Neuronal stem cell (in vitro differentiated cells): ENCODE measurements at regions not wholly inside any gene's neighbourhood (a gene's known extent, or its start where the extent isn't known, plus 50 kb on each side); places are given as distances from the start of the nearest gene placed in this dataset.

ENCODE experiments used
- DNase-seq: peaks from one replicate; pipeline ENCODE4 v3.0.0-alpha.2; 2013; ENCODE audit warnings: low spot score
- H2AFZ ChIP-seq: one replicate; pipeline ENCODE4 v1.6.1; 2013; ENCODE audit warnings: mild to moderate bottlenecking, low read length, inconsistent platforms
- H2AK5ac ChIP-seq: 2 replicates; pipeline ENCODE4 v1.6.1; 2013; ENCODE audit warnings: low read depth, mild to moderate bottlenecking, inconsistent platforms, low read length, moderate library complexity, mixed read lengths
- H2BK120ac ChIP-seq: 2 replicates; pipeline ENCODE4 v1.6.1; 2013; ENCODE audit warnings: low read depth, mild to moderate bottlenecking, inconsistent platforms, low read length, moderate library complexity, mixed read lengths
- H2BK12ac ChIP-seq: one replicate; pipeline ENCODE4 v1.6.1; 2013; ENCODE audit warnings: low read length, inconsistent platforms
- H2BK15ac ChIP-seq: 2 replicates; pipeline ENCODE4 v1.6.1; 2013; ENCODE audit warnings: mild to moderate bottlenecking, low read length, inconsistent platforms, mixed read lengths
- H2BK5ac ChIP-seq: one replicate; pipeline ENCODE4 v1.6.1; 2013; ENCODE audit warnings: inconsistent platforms, mild to moderate bottlenecking, low read length, moderate library complexity
- H3K14ac ChIP-seq: one replicate; pipeline ENCODE4 v1.6.1; 2013; ENCODE audit warnings: low read length, inconsistent platforms
- H3K18ac ChIP-seq: 2 replicates; pipeline ENCODE4 v1.6.1; 2013; ENCODE audit warnings: low read length, inconsistent platforms
- H3K23ac ChIP-seq: 2 replicates; pipeline ENCODE4 v1.6.1; 2013; ENCODE audit warnings: low read depth, mild to moderate bottlenecking, mixed read lengths, low read length, inconsistent platforms; ENCODE audit not compliant: poor library complexity
- H3K27ac ChIP-seq: replicated peaks from 3 replicates; pipeline ENCODE4 v1.5.1; 2013; ENCODE audit warnings: low read length, inconsistent platforms
- H3K27me3 ChIP-seq, 3 experiments: 2 replicates each; pipeline ENCODE4 v1.6.1; 2013; ENCODE audit warnings: low read length in 3 of 3, mild to moderate bottlenecking in 2 of 3, inconsistent platforms in 1 of 3, low read depth in 1 of 3, mixed read lengths in 1 of 3, moderate library complexity in 1 of 3; ENCODE audit not compliant: control insufficient read depth in 3 of 3, insufficient read depth in 3 of 3
- H3K36me3 ChIP-seq, 2 donors: replicated peaks in 1 of 2; 2 replicates each; pipeline ENCODE4 v1.6.1; 2013; ENCODE audit warnings: low read length in 2 of 2; ENCODE audit not compliant: control insufficient read depth in 2 of 2, insufficient read depth in 2 of 2
- H3K4ac ChIP-seq: 2 replicates; pipeline ENCODE4 v1.6.1; 2013; ENCODE audit warnings: inconsistent platforms, mild to moderate bottlenecking, low read length, moderate library complexity
- H3K4me1 ChIP-seq, 2 donors: 1 replicate in 1 of 2; 2 replicates in 1 of 2; pipeline ENCODE4 v1.6.1; 2013; ENCODE audit warnings: low read length in 2 of 2, low read depth in 1 of 2; ENCODE audit not compliant: control insufficient read depth in 2 of 2, insufficient read depth in 1 of 2
- H3K4me2 ChIP-seq: one replicate; pipeline ENCODE4 v1.6.1; 2013; ENCODE audit warnings: mild to moderate bottlenecking, low read length, inconsistent platforms; ENCODE audit not compliant: insufficient read depth, poor library complexity, severe bottlenecking
- H3K4me3 ChIP-seq, 2 donors: 2 replicates each; pipeline ENCODE4 v1.5.1; 2013; ENCODE audit warnings: low read length in 2 of 2, mild to moderate bottlenecking in 2 of 2, inconsistent platforms in 1 of 2, moderate library complexity in 1 of 2
- H3K79me1 ChIP-seq: one replicate; pipeline ENCODE4 v1.6.1; 2013; ENCODE audit warnings: low read depth, mild to moderate bottlenecking, inconsistent platforms, low read length, moderate library complexity
- H3K9ac ChIP-seq: one replicate; pipeline ENCODE4 v1.6.1; 2013; ENCODE audit warnings: mild to moderate bottlenecking, low read depth, low read length, inconsistent platforms; ENCODE audit not compliant: poor library complexity
- H3K9me3 ChIP-seq, 2 donors: replicated peaks in 1 of 2; 2 replicates each; pipeline versions ENCODE3 to v1.6.1; 2013; ENCODE audit warnings: low read length in 2 of 2, mild to moderate bottlenecking in 2 of 2, inconsistent platforms in 1 of 2, low read depth in 1 of 2, mixed read lengths in 1 of 2, moderate library complexity in 1 of 2; ENCODE audit not compliant: control insufficient read depth in 2 of 2, insufficient read depth in 1 of 2
- H4K8ac ChIP-seq: one replicate; pipeline ENCODE4 v1.6.1; 2013; ENCODE audit warnings: low read depth, mild to moderate bottlenecking, inconsistent platforms, low read length, moderate library complexity
- H4K91ac ChIP-seq: one replicate; pipeline ENCODE4 v1.6.1; 2013; ENCODE audit warnings: low read length, low read depth, mild to moderate bottlenecking, inconsistent platforms; ENCODE audit not compliant: poor library complexity
- WGBS, 2 donors: extraction: QIAGEN DNeasy Blood & Tissue Kit; methylation state at CpG; one replicate each; pipeline ENCODE4 v1.1.7; 2013; ENCODE audit warnings: missing lambda C conversion rate in 2 of 2, mixed read lengths in 1 of 2; ENCODE audit not compliant: insufficient read length in 2 of 2, insufficient replicate concordance in 1 of 2; ENCODE audit errors: extremely low coverage in 2 of 2; 5-methylcytosine and 5-hydroxymethylcytosine counted together

GRCh38 chrY:19577250-19577649 is 167.3 kb downstream of the KDM5D start:
- Histone ChIP-seq H4K8ac (no peak overlapping the region), H2BK5ac (no peak overlapping the region), H2AFZ (no peak overlapping the region), H3K9ac (no peak overlapping the region), H3K4ac (no peak overlapping the region), H3K27me3 (no peaks in the 10 kb centered on the region), H2BK15ac (no peak overlapping the region), H3K14ac (no peak overlapping the region), H3K23ac (no peak overlapping the region), H3K4me2 (no peak overlapping the region), H2BK12ac (no peak overlapping the region), H4K91ac (no peak overlapping the region), H3K36me3 (no peaks in the 10 kb centered on the region), H3K4me3 (no peak overlapping the region), H3K4me1 (peaks cover 0 to 2% of the 10 kb centered on the region in 2 donors), H2AK5ac (no peak overlapping the region), H3K79me1 (no peaks in the 10 kb centered on the region), H3K27ac (no peak overlapping the region), H3K9me3 (no peaks in the 10 kb centered on the region), H2BK120ac (no peak overlapping the region), H3K18ac (no peak overlapping the region)
- WGBS, 2 donors: no CpG with 5 or more reads among the region's 6 CpGs
- no peak for DNase-seq

- H3K4me2 ChIP-seq: no peak overlapping the region
- H3K9me3 ChIP-seq: no peaks in the 10 kb centered on the region
- H3K27me3 ChIP-seq: no peaks in the 10 kb centered on the region
- H3K27ac ChIP-seq: no peak overlapping the region
- H2BK12ac ChIP-seq: no peak overlapping the region
- H4K91ac ChIP-seq: no peak overlapping the region
- H2BK5ac ChIP-seq: no peak overlapping the region
- no peak overlapping the region for H3K4ac ChIP-seq
- no peak overlapping the region for H4K8ac ChIP-seq
- no peak overlapping the region for H2BK15ac ChIP-seq
- H3K79me1 ChIP-seq: no peaks in the 10 kb centered on the region
- H3K4me3 ChIP-seq: no peak overlapping the region
- no peak overlapping the region for H2BK120ac ChIP-seq
- H3K9ac ChIP-seq: no peak overlapping the region
- H2AK5ac ChIP-seq: no peak overlapping the region
- no peaks in the 10 kb centered on the region for H3K36me3 ChIP-seq
- no peak overlapping the region for H3K23ac ChIP-seq
- no peak overlapping the region for H3K18ac ChIP-seq
- DNase-seq: no peak
- no peak overlapping the region for H2AFZ ChIP-seq
- H3K4me1 ChIP-seq: peaks cover 0 to 2% of the 10 kb centered on the region in 2 donors
- H3K14ac ChIP-seq: no peak overlapping the region
These were observed 169.6 kb downstream of the KDM5D start for GRCh38 chrY:19574939-19575338.

GRCh38 chrY:19573646-19574045 is 170.9 kb downstream of the KDM5D start:
- no peak overlapping the region for H3K14ac ChIP-seq
- DNase-seq: no peak
- H3K9me3 ChIP-seq: no peaks in the 10 kb centered on the region
- whole genome bisulfite sequencing, 2 donors: no CpG with 5 or more reads among the region's 2 CpGs
- H2BK120ac ChIP-seq: no peak overlapping the region
- H2BK15ac ChIP-seq: no peak overlapping the region
- H3K4ac ChIP-seq: no peak overlapping the region
- H3K18ac ChIP-seq: no peak overlapping the region
- no peak overlapping the region for H2AK5ac ChIP-seq
- H3K27me3 ChIP-seq: no peaks in the 10 kb centered on the region
- no peak overlapping the region for H3K4me2 ChIP-seq
- H3K4me1 ChIP-seq: peaks cover 0 to 2% of the 10 kb centered on the region in 2 donors
- H3K9ac ChIP-seq: no peak overlapping the region
- no peak overlapping the region for H3K23ac ChIP-seq
- no peak overlapping the region for H2BK12ac ChIP-seq
- no peak overlapping the region for H2BK5ac ChIP-seq
- H2AFZ ChIP-seq: no peak overlapping the region
- H4K91ac ChIP-seq: no peak overlapping the region
- H4K8ac ChIP-seq: no peak overlapping the region
- no peak overlapping the region for H3K4me3 ChIP-seq
- no peak overlapping the region for H3K27ac ChIP-seq
- H3K79me1 ChIP-seq: no peaks in the 10 kb centered on the region
- H3K36me3 ChIP-seq: no peaks in the 10 kb centered on the region

GRCh38 chrY:19570999-19571398 is 173.5 kb downstream of the KDM5D start:
- no peak overlapping the region for H4K91ac ChIP-seq
- H3K9me3 ChIP-seq: no peaks in the 10 kb centered on the region
- no peaks in the 10 kb centered on the region for H3K36me3 ChIP-seq
- H3K18ac ChIP-seq: no peak overlapping the region
- no peak overlapping the region for H2BK5ac ChIP-seq
- no peak overlapping the region for H2BK15ac ChIP-seq
- no peak overlapping the region for H3K4me3 ChIP-seq
- no peak overlapping the region for H3K4ac ChIP-seq
- H3K23ac ChIP-seq: no peak overlapping the region
- no peak overlapping the region for H3K27ac ChIP-seq
- H3K27me3 ChIP-seq: no peaks in the 10 kb centered on the region
- no peaks in the 10 kb centered on the region for H3K79me1 ChIP-seq
- DNase-seq: no peak
- H2AK5ac ChIP-seq: no peak overlapping the region
- H2AFZ ChIP-seq: no peak overlapping the region
- H3K9ac ChIP-seq: no peak overlapping the region
- no peak overlapping the region for H3K4me2 ChIP-seq
- H2BK120ac ChIP-seq: no peak overlapping the region
- no peak overlapping the region for H4K8ac ChIP-seq
- no peak overlapping the region for H2BK12ac ChIP-seq
- peaks cover 0 to 2% of the 10 kb centered on the region in 2 donors for H3K4me1 ChIP-seq
- WGBS, 2 donors: no CpG with 5 or more reads among the region's 2 CpGs
- H3K14ac ChIP-seq: no peak overlapping the region
